ENCODE measurements at regions not wholly inside any gene's neighbourhood (a gene's known extent, or its start where the extent isn't known, plus 50 kb on each side); places are given as distances from the start of the nearest gene placed in this dataset.
"Not testable (repeated sequence)": the region's sequence is repeated elsewhere in the genome, so short reads cannot be mapped to it uniquely, and the experiment has no call there.

DNA sequence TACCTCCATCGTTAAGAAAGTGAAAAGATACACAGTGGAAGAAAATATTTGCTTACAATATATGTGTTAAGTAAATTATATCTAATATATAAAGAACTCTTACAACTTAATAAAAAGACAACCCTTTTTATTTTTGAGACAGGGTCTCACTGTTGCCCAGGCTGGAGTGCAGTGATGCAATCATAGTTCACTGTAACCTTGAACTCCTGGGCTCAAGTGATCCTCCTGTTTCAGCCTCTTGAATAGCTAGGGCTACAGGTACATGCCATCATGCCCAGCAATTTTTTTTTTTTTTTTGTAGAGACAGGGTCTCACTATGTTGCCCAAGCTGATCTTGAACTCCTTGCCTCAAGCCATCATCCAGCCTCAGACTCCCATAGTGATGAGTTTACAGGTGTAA, 50.8 kb upstream of the KIF13A start:
- H3K36me3 ChIP-seq (ENCODE audit: control insufficient read depth in 2 of 2, extremely low read depth in 1 of 2, insufficient read depth in 2 of 2, low read length in 2 of 2); CTCF ChIA-PET; POLR2A ChIA-PET; H3K27me3 ChIP-seq (ENCODE audit: control insufficient read depth in 2 of 2, insufficient read depth in 2 of 2, low read length in 2 of 2); H3K9me1 ChIP-seq (replicated peaks; ENCODE audit: control insufficient read depth, extremely low read depth, insufficient read depth, low read length); H3K79me2 ChIP-seq (ENCODE audit: control insufficient read depth, insufficient read depth, low read length); dilution Hi-C loops (cut with MboI; ENCODE audit: extremely low pct_ligation_motif_present, low sequenced_read_pairs); FAIRE-seq; H3K27ac ChIP-seq (ENCODE audit: insufficient read depth, low read depth, low read length); H2AFZ ChIP-seq (ENCODE audit: low read depth, low read length); H3K9ac ChIP-seq (replicated peaks; ENCODE audit: extremely low read depth, insufficient read depth, low read length); H4K20me1 ChIP-seq (replicated peaks; ENCODE audit: control insufficient read depth, extremely low read depth, insufficient read depth, low read length); H3K4me1 ChIP-seq (ENCODE audit: control insufficient read depth, extremely low read depth, insufficient read depth, low read length); intact Hi-C loops (cut with micrococcal nuclease); BruUV-seq (replicated peaks); H3K4me2 ChIP-seq (ENCODE audit: insufficient read depth, low read length); DNase-seq (ENCODE audit: low read depth, low spot score); H3K9me3 ChIP-seq (replicated peaks; ENCODE audit: control insufficient read depth, insufficient read depth, low read length); H3K4me3 ChIP-seq (replicated peaks in 1 of 3; ENCODE audit: insufficient read depth in 1 of 3, low read depth in 1 of 3, low read length in 3 of 3): not testable (repeated sequence)

All from endothelial cell of umbilical vein (primary cell).